ENCODE measurements at regions not wholly inside any gene's neighbourhood (a gene's known extent, or its start where the extent isn't known, plus 50 kb on each side); places are given as distances from the start of the nearest gene placed in this dataset.

GRCh38 chr12:73390261-73390660 lies 1118.1 kb downstream of the TRHDE start:
- TF ChIP-seq CTCF (IDR thresholded peaks at IDR 0.05), result no peak
- no peak for TF ChIP-seq POLR2AphosphoS5 (IDR thresholded peaks at IDR 0.05)
- no peak for TF ChIP-seq POLR2A (IDR thresholded peaks at IDR 0.05)
